Vagina (tissue), 2 donors: ENCODE measurements at regions not wholly inside any gene's neighbourhood (a gene's known extent, or its start where the extent isn't known, plus 50 kb on each side); places are given as distances from the start of the nearest gene placed in this dataset.

Experiments
- DNase-seq, 2 donors: peaks; one replicate each; pipeline ENCODE4 v3.0.0-alpha.2; 2017; ENCODE audit errors: extremely low spot score in 2 of 2
- H3K27ac ChIP-seq: fragments of 200-600 bp; sonication (generic); one replicate; pipeline ENCODE4 v1.5.1; 2019
- H3K27me3 ChIP-seq: fragments of 200-600 bp; sonication (generic); one replicate; pipeline ENCODE4 v1.5.1; 2019
- H3K36me3 ChIP-seq, 2 donors: fragments of 200-600 bp; sonication (generic); one replicate each; pipeline ENCODE4 v1.5.1; 2017 to 2019
- H3K4me1 ChIP-seq: fragments of 200-600 bp; sonication (generic); one replicate; pipeline ENCODE4 v1.5.1; 2019
- H3K4me3 ChIP-seq, 2 donors: fragments of 200-600 bp; sonication (generic); 1 replicate in 1 of 2; 2 replicates in 1 of 2; pipeline ENCODE4 v1.5.1; 2016 to 2019
- H3K9me3 ChIP-seq: fragments of 200-600 bp; sonication (generic); one replicate; pipeline ENCODE4 v1.5.1; 2019
- CTCF ChIP-seq, 3 experiments: fragments of 450-650 bp in 2 of 3; fragments of 200-600 bp in 1 of 3; sonication (generic) in 1 of 3; IDR thresholded peaks; one replicate each; pipeline ENCODE4 v1.5.1; 2017 to 2019; ENCODE audit warnings: antibody characterized with exemption in 3 of 3, mild to moderate bottlenecking in 2 of 3, moderate library complexity in 2 of 3
- POLR2A ChIP-seq, 2 donors: fragments of 450-650 bp; IDR thresholded peaks; one replicate each; pipeline ENCODE4 v1.6.1; 2017; ENCODE audit warnings: antibody characterized with exemption in 2 of 2, mild to moderate bottlenecking in 2 of 2, moderate library complexity in 2 of 2
- POLR2AphosphoS5 ChIP-seq, 2 donors: sonication (generic); formaldehyde crosslinking; IDR thresholded peaks; one replicate each; pipeline ENCODE4 v1.9.0; 2017; ENCODE audit warnings: antibody characterized with exemption in 2 of 2, mild to moderate bottlenecking in 2 of 2, low read depth in 1 of 2; ENCODE audit not compliant: insufficient read depth in 1 of 2
- intact Hi-C: fragments of 100-400 bp; cut with DNase I; formaldehyde crosslinking; loops from one replicate; pipeline ENCODE4 v1.15.1; 2023

GRCh38 chr3:34646911-34647460 lies 848.6 kb downstream of the PDCD6IP start:
- intact Hi-C loops: no loop called here
- DNase-seq: no peak
- H3K4me1 ChIP-seq: no peaks in the 10 kb centered on the region
- no peaks in the 10 kb centered on the region for H3K9me3 ChIP-seq
- H3K36me3 ChIP-seq: no peaks in the 10 kb centered on the region
- no peak overlapping the region for H3K27ac ChIP-seq
- H3K4me3 ChIP-seq: no peak overlapping the region
- TF ChIP-seq CTCF (IDR thresholded peaks at IDR 0.05) (no peak), POLR2A (IDR thresholded peaks at IDR 0.05) (no peak), POLR2AphosphoS5 (IDR thresholded peaks at IDR 0.05; ENCODE audit: insufficient read depth in 1 of 2, low read depth in 1 of 2) (no peak)
- H3K27me3 ChIP-seq: no peaks in the 10 kb centered on the region

- intact Hi-C loops: no loop called here
- Histone ChIP-seq H3K27ac (no peak overlapping the region), H3K4me3 (no peak overlapping the region), H3K4me1 (no peaks in the 10 kb centered on the region), H3K27me3 (no peaks in the 10 kb centered on the region), H3K9me3 (no peaks in the 10 kb centered on the region), H3K36me3 (no peaks in the 10 kb centered on the region)
- no peak for TF ChIP-seq CTCF (IDR thresholded peaks at IDR 0.05)
- TF ChIP-seq POLR2AphosphoS5 (IDR thresholded peaks at IDR 0.05; ENCODE audit: insufficient read depth in 1 of 2, low read depth in 1 of 2): no peak
- TF ChIP-seq POLR2A (IDR thresholded peaks at IDR 0.05): no peak
- DNase-seq: no peak
These were observed 851.7 kb downstream of the PDCD6IP start for GRCh38 chr3:34650131-34650530.

- Histone ChIP-seq H3K4me3 (no peak overlapping the region), H3K4me1 (no peaks in the 10 kb centered on the region), H3K27me3 (no peaks in the 10 kb centered on the region), H3K27ac (no peak overlapping the region), H3K36me3 (no peaks in the 10 kb centered on the region), H3K9me3 (no peaks in the 10 kb centered on the region)
- no peak for TF ChIP-seq CTCF (IDR thresholded peaks at IDR 0.05)
- TF ChIP-seq POLR2AphosphoS5 (IDR thresholded peaks at IDR 0.05; ENCODE audit: insufficient read depth in 1 of 2, low read depth in 1 of 2): no peak
- no peak for TF ChIP-seq POLR2A (IDR thresholded peaks at IDR 0.05)
- intact Hi-C loops: no loop called here
- DNase-seq: no peak
These were observed 870.5 kb downstream of the PDCD6IP start for GRCh38 chr3:34668915-34669314.

- no peak overlapping the region for H3K4me3 ChIP-seq
- DNase-seq: no peak
- H3K27ac ChIP-seq: no peak overlapping the region
- no peaks in the 10 kb centered on the region for H3K9me3 ChIP-seq
- intact Hi-C loops: no loop called here
- H3K4me1 ChIP-seq: no peaks in the 10 kb centered on the region
- H3K27me3 ChIP-seq: no peaks in the 10 kb centered on the region
- no peaks in the 10 kb centered on the region for H3K36me3 ChIP-seq
- TF ChIP-seq POLR2AphosphoS5 (IDR thresholded peaks at IDR 0.05; ENCODE audit: insufficient read depth in 1 of 2, low read depth in 1 of 2): no peak
- TF ChIP-seq POLR2A (IDR thresholded peaks at IDR 0.05): no peak
- no peak for TF ChIP-seq CTCF (IDR thresholded peaks at IDR 0.05)
These were observed 871.1 kb downstream of the PDCD6IP start for GRCh38 chr3:34669490-34669889.

- H3K27me3 ChIP-seq: no peaks in the 10 kb centered on the region
- no peaks in the 10 kb centered on the region for H3K4me1 ChIP-seq
- H3K4me3 ChIP-seq: no peak overlapping the region
- H3K36me3 ChIP-seq: no peaks in the 10 kb centered on the region
- no peak for DNase-seq
- no peak overlapping the region for H3K27ac ChIP-seq
- no peak for TF ChIP-seq CTCF (IDR thresholded peaks at IDR 0.05)
- TF ChIP-seq POLR2AphosphoS5 (IDR thresholded peaks at IDR 0.05; ENCODE audit: insufficient read depth in 1 of 2, low read depth in 1 of 2): no peak
- no peak for TF ChIP-seq POLR2A (IDR thresholded peaks at IDR 0.05)
- intact Hi-C loops: no loop called here
- H3K9me3 ChIP-seq: no peaks in the 10 kb centered on the region
These were observed 877.1 kb downstream of the PDCD6IP start for GRCh38 chr3:34675383-34676120.
